Liver (tissue), 2 donors: ENCODE measurements at regions not wholly inside any gene's neighbourhood (a gene's known extent, or its start where the extent isn't known, plus 50 kb on each side); places are given as distances from the start of the nearest gene placed in this dataset.

Experiments
- TF ChIP-seq, protein P1 (sequence below): fragments of 150-350 bp; IDR thresholded peaks from 2 replicates; pipeline ENCODE4 v1.5.1; 2017; ENCODE audit warnings: improper control_type of control experiment, low read depth, low read length; ENCODE audit not compliant: missing input control
- TF ChIP-seq, protein P2 (sequence below): IDR thresholded peaks from 2 replicates; pipeline ENCODE4 v1.6.1; 2016; ENCODE audit warnings: antibody characterized with exemption, mild to moderate bottlenecking
- donor health status: healthy.

DNA sequence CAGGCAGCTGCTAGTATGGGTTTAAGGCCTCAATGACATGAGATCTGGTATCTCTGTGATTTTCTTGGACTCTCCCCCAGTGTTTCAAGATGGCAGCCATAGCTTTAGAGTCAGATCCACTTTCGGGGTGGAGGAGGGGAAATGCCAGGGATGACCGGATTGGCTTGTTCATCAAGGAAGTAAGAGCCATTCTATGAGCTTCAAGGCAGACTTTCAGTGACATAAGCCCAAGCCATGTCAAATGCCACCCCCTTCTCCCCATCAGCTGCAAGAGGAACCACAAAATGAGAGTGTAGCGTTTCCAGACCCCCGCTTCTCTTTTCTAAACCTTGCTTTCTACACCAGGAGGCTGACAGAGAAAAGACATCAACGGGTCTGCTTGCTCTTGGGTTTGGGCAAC is 271.8 kb downstream of the PSAT1 start:
- TF ChIP-seq, protein P1, sequence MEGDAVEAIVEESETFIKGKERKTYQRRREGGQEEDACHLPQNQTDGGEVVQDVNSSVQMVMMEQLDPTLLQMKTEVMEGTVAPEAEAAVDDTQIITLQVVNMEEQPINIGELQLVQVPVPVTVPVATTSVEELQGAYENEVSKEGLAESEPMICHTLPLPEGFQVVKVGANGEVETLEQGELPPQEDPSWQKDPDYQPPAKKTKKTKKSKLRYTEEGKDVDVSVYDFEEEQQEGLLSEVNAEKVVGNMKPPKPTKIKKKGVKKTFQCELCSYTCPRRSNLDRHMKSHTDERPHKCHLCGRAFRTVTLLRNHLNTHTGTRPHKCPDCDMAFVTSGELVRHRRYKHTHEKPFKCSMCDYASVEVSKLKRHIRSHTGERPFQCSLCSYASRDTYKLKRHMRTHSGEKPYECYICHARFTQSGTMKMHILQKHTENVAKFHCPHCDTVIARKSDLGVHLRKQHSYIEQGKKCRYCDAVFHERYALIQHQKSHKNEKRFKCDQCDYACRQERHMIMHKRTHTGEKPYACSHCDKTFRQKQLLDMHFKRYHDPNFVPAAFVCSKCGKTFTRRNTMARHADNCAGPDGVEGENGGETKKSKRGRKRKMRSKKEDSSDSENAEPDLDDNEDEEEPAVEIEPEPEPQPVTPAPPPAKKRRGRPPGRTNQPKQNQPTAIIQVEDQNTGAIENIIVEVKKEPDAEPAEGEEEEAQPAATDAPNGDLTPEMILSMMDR: no peak
- TF ChIP-seq, protein P2, sequence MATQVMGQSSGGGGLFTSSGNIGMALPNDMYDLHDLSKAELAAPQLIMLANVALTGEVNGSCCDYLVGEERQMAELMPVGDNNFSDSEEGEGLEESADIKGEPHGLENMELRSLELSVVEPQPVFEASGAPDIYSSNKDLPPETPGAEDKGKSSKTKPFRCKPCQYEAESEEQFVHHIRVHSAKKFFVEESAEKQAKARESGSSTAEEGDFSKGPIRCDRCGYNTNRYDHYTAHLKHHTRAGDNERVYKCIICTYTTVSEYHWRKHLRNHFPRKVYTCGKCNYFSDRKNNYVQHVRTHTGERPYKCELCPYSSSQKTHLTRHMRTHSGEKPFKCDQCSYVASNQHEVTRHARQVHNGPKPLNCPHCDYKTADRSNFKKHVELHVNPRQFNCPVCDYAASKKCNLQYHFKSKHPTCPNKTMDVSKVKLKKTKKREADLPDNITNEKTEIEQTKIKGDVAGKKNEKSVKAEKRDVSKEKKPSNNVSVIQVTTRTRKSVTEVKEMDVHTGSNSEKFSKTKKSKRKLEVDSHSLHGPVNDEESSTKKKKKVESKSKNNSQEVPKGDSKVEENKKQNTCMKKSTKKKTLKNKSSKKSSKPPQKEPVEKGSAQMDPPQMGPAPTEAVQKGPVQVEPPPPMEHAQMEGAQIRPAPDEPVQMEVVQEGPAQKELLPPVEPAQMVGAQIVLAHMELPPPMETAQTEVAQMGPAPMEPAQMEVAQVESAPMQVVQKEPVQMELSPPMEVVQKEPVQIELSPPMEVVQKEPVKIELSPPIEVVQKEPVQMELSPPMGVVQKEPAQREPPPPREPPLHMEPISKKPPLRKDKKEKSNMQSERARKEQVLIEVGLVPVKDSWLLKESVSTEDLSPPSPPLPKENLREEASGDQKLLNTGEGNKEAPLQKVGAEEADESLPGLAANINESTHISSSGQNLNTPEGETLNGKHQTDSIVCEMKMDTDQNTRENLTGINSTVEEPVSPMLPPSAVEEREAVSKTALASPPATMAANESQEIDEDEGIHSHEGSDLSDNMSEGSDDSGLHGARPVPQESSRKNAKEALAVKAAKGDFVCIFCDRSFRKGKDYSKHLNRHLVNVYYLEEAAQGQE: no peak
